Vagina (tissue), 2 donors: ENCODE measurements at regions not wholly inside any gene's neighbourhood (a gene's known extent, or its start where the extent isn't known, plus 50 kb on each side); places are given as distances from the start of the nearest gene placed in this dataset.

Experiments used
- CTCF ChIP-seq, 3 experiments: fragments of 450-650 bp in 2 of 3; fragments of 200-600 bp in 1 of 3; sonication (generic) in 1 of 3; IDR thresholded peaks; one replicate each; pipeline ENCODE4 v1.5.1; 2017 to 2019; ENCODE audit warnings: antibody characterized with exemption in 3 of 3, mild to moderate bottlenecking in 2 of 3, moderate library complexity in 2 of 3
- POLR2A ChIP-seq, 2 donors: fragments of 450-650 bp; IDR thresholded peaks; one replicate each; pipeline ENCODE4 v1.6.1; 2017; ENCODE audit warnings: antibody characterized with exemption in 2 of 2, mild to moderate bottlenecking in 2 of 2, moderate library complexity in 2 of 2

GRCh38 chr10:112005044-112005443 lies 178.5 kb downstream of the GPAM start:
- TF ChIP-seq CTCF (IDR thresholded peaks at IDR 0.05) (no peak), POLR2A (IDR thresholded peaks at IDR 0.05) (no peak)
